ENCODE measurements at regions not wholly inside any gene's neighbourhood (a gene's known extent, or its start where the extent isn't known, plus 50 kb on each side); places are given as distances from the start of the nearest gene placed in this dataset.

GRCh38 chr9:28329323-28329722 lies 756.0 kb upstream of the C9orf72 start:
- no peaks in the 10 kb centered on the region for H3K4me1 ChIP-seq
- H3K36me3 ChIP-seq (ENCODE audit: low read depth, missing control alignments), result no peaks in the 10 kb centered on the region
- intact Hi-C loops (cut with DNase I; ENCODE audit: low total_unique reads), result no loop called here
- H3K27me3 ChIP-seq, result no peaks in the 10 kb centered on the region
- WGBS, 2 donors, result 89 to 91% methylated on average over 3 of the region's 3 CpGs
- TF ChIP-seq CTCF (IDR thresholded peaks at IDR 0.05), result no peak
- no peak for TF ChIP-seq POLR2A (IDR thresholded peaks at IDR 0.05)
- no peak overlapping the region for H3K27ac ChIP-seq
- no peak for DNase-seq
- H3K9me3 ChIP-seq, result no peaks in the 10 kb centered on the region
- H3K4me3 ChIP-seq, result no peak overlapping the region

GRCh38 chr9:28332648-28333047 lies 759.4 kb upstream of the C9orf72 start:
- no peak for DNase-seq
- Histone ChIP-seq H3K4me1 (no peaks in the 10 kb centered on the region), H3K27me3 (no peaks in the 10 kb centered on the region), H3K36me3 (ENCODE audit: low read depth, missing control alignments) (no peaks in the 10 kb centered on the region), H3K27ac (no peak overlapping the region), H3K9me3 (no peaks in the 10 kb centered on the region), H3K4me3 (no peak overlapping the region)
- intact Hi-C loops (cut with DNase I; ENCODE audit: low total_unique reads), result no loop called here
- WGBS, 2 donors, result 74 to 79% methylated on average over 3 of the region's 3 CpGs
- TF ChIP-seq CTCF (IDR thresholded peaks at IDR 0.05), result no peak
- no peak for TF ChIP-seq POLR2A (IDR thresholded peaks at IDR 0.05)

- TF ChIP-seq POLR2A (IDR thresholded peaks at IDR 0.05) (no peak), CTCF (IDR thresholded peaks at IDR 0.05) (no peak)
- WGBS, 2 donors, result 81 to 83% methylated on average over 4 of the region's 4 CpGs
- Histone ChIP-seq H3K36me3 (ENCODE audit: low read depth, missing control alignments) (no peaks in the 10 kb centered on the region), H3K27ac (no peak overlapping the region), H3K4me3 (no peak overlapping the region), H3K4me1 (no peaks in the 10 kb centered on the region), H3K27me3 (no peaks in the 10 kb centered on the region), H3K9me3 (no peaks in the 10 kb centered on the region)
- no peak for DNase-seq
- intact Hi-C loops (cut with DNase I; ENCODE audit: low total_unique reads), result no loop called here
These were observed 768.6 kb upstream of the C9orf72 start for GRCh38 chr9:28341913-28342312.

- H3K4me3 ChIP-seq, result no peak overlapping the region
- WGBS, 2 donors, result 92 to 94% methylated on average over 2 of the region's 2 CpGs
- no peaks in the 10 kb centered on the region for H3K27me3 ChIP-seq
- TF ChIP-seq CTCF (IDR thresholded peaks at IDR 0.05), result no peak
- TF ChIP-seq POLR2A (IDR thresholded peaks at IDR 0.05), result no peak
- no peak for DNase-seq
- H3K4me1 ChIP-seq, result no peaks in the 10 kb centered on the region
- intact Hi-C loops (cut with DNase I; ENCODE audit: low total_unique reads), result no loop called here
- no peaks in the 10 kb centered on the region for H3K36me3 ChIP-seq (ENCODE audit: low read depth, missing control alignments)
- H3K27ac ChIP-seq, result no peak overlapping the region
- no peaks in the 10 kb centered on the region for H3K9me3 ChIP-seq
These were observed 769.6 kb upstream of the C9orf72 start for GRCh38 chr9:28342815-28343338.

GRCh38 chr9:28363151-28363562 lies 789.9 kb upstream of the C9orf72 start:
- intact Hi-C loops (cut with DNase I; ENCODE audit: low total_unique reads), result no loop called here
- WGBS, 2 donors, result 53 to 55% methylated on average over 2 of the region's 2 CpGs

More at GRCh38 chr9:28363151-28363562, 789.9 kb upstream of the C9orf72 start:
- no peak for DNase-seq
- no peaks in the 10 kb centered on the region for H3K27me3 ChIP-seq
- H3K27ac ChIP-seq, result no peak overlapping the region
- H3K36me3 ChIP-seq (ENCODE audit: low read depth, missing control alignments), result no peaks in the 10 kb centered on the region
- no peaks in the 10 kb centered on the region for H3K4me1 ChIP-seq
- no peaks in the 10 kb centered on the region for H3K9me3 ChIP-seq
- TF ChIP-seq CTCF (IDR thresholded peaks at IDR 0.05) (no peak), POLR2A (IDR thresholded peaks at IDR 0.05) (no peak)
- H3K4me3 ChIP-seq, result no peak overlapping the region

Measured in testis (tissue), 2 donors.